ENCODE measurements at regions not wholly inside any gene's neighbourhood (a gene's known extent, or its start where the extent isn't known, plus 50 kb on each side); places are given as distances from the start of the nearest gene placed in this dataset.

DNA sequence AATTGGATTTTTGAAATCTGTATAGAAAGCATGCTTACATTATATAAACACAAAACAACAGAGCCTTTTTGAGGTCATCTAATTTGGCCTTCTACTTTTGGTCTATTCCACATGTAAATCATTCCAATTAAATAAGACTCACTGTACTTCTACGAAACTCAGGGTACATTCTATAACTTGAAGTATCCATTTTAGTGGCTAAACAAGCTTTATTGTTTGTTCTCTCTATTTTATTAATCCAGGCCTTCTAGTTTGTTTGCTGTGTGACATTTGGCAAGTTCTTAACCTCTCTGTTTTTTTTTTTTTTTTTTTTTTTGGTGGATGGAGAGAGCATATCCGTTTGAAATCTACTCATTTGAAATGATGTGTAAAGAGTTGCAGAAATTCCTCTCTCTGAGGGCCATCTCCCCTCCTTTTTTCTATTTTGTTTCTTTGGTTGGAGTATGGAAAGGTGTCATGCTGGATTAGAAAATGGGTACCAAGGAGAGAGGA is 58.1 kb upstream of the C12orf71 start:
- TF ChIP-seq, protein P1, sequence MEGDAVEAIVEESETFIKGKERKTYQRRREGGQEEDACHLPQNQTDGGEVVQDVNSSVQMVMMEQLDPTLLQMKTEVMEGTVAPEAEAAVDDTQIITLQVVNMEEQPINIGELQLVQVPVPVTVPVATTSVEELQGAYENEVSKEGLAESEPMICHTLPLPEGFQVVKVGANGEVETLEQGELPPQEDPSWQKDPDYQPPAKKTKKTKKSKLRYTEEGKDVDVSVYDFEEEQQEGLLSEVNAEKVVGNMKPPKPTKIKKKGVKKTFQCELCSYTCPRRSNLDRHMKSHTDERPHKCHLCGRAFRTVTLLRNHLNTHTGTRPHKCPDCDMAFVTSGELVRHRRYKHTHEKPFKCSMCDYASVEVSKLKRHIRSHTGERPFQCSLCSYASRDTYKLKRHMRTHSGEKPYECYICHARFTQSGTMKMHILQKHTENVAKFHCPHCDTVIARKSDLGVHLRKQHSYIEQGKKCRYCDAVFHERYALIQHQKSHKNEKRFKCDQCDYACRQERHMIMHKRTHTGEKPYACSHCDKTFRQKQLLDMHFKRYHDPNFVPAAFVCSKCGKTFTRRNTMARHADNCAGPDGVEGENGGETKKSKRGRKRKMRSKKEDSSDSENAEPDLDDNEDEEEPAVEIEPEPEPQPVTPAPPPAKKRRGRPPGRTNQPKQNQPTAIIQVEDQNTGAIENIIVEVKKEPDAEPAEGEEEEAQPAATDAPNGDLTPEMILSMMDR (IDR thresholded peaks at IDR 0.05; ENCODE audit: insufficient read depth, low read length, poor library complexity, severe bottlenecking) = no peak
- TF ChIP-seq EZH2phosphoT487 (conservative IDR thresholded peaks at IDR 0.05; ENCODE audit: low read length) = no peak

Data from SU-DHL-6 (cell line).